SK-N-SH (cell line): ENCODE measurements at regions not wholly inside any gene's neighbourhood (a gene's known extent, or its start where the extent isn't known, plus 50 kb on each side); places are given as distances from the start of the nearest gene placed in this dataset.
"Not testable (repeated sequence)": the region's sequence is repeated elsewhere in the genome, so short reads cannot be mapped to it uniquely, and the experiment has no call there.

Source experiments
- CTCF ChIA-PET: fragments of 300-600, 350-600 bp; formaldehyde crosslinking; extraction: SDS; loops from one replicate; lab custom pipeline; 2021; lab: Yijun Ruan, JAX
- POLR2A ChIA-PET: fragments of 350-600 bp; sonication (Branson Sonifier 250); formaldehyde crosslinking; extraction: SDS; loops from one replicate; lab custom pipeline; 2020; ENCODE audit warnings: antibody characterized with exemption, inconsistent platforms; lab: Yijun Ruan, JAX
- DNase-seq: peaks from one replicate; pipeline ENCODE4 v3.0.0; 2012
- H2AFZ ChIP-seq: fragments of 200-600 bp; sonication (generic); 2 replicates; pipeline ENCODE4 v1.8.1; 2016; ENCODE audit warnings: antibody characterized with exemption, mild to moderate bottlenecking, low read depth
- H3F3A ChIP-seq: fragments of 200-600 bp; sonication (generic); replicated peaks from 2 replicates; pipeline ENCODE3; 2016; ENCODE audit warnings: antibody characterized with exemption, mild to moderate bottlenecking; ENCODE audit not compliant: insufficient read depth
- H3K27ac ChIP-seq, 2 experiments: fragments of 200-500 bp in 1 of 2; fragments of 200-600 bp in 1 of 2; sonication (Bioruptor generic) in 1 of 2; sonication (generic), shearing (Covaris generic) in 1 of 2; 2 replicates each; pipeline versions ENCODE4 v1.5.1 to v1.6.1; 2014 to 2016; ENCODE audit warnings: low read depth in 2 of 2, inconsistent platforms in 1 of 2, low read length in 1 of 2, mild to moderate bottlenecking in 1 of 2, mixed read lengths in 1 of 2
- H3K27me3 ChIP-seq: fragments of 200-600 bp; sonication (generic), shearing (Covaris generic); 2 replicates; pipeline ENCODE4 v1.6.1; 2016; ENCODE audit warnings: mixed run types; ENCODE audit not compliant: insufficient read depth
- H3K36me3 ChIP-seq, 2 experiments: fragments of 200-500 bp in 1 of 2; fragments of 200-600 bp in 1 of 2; sonication (Bioruptor generic) in 1 of 2; sonication (generic) in 1 of 2; replicated peaks in 1 of 2; 2 replicates each; pipeline versions ENCODE3 to v1.5.1; 2014 to 2016; ENCODE audit warnings: low read length in 1 of 2, mild to moderate bottlenecking in 1 of 2; ENCODE audit not compliant: insufficient read depth in 2 of 2, control insufficient read depth in 1 of 2
- H3K4me1 ChIP-seq, 2 experiments: fragments of 200-500 bp in 1 of 2; fragments of 200-600 bp in 1 of 2; sonication (Bioruptor generic) in 1 of 2; sonication (generic), shearing (Covaris generic) in 1 of 2; 2 replicates each; pipeline versions ENCODE4 v1.5.1 to v1.6.1; 2014 to 2016; ENCODE audit warnings: low read depth in 1 of 2, low read length in 1 of 2, mixed run types in 1 of 2; ENCODE audit not compliant: insufficient read depth in 2 of 2, control insufficient read depth in 1 of 2
- H3K4me2 ChIP-seq: fragments of 200-600 bp; sonication (generic), shearing (Covaris generic); 2 replicates; pipeline ENCODE4 v1.6.1; 2017; ENCODE audit warnings: mixed run types
- H3K4me3 ChIP-seq, 2 experiments: fragments of 200-500 bp in 1 of 2; fragments of 200-600 bp in 1 of 2; sonication (Bioruptor generic) in 1 of 2; sonication (generic), shearing (Covaris generic) in 1 of 2; 2 replicates each; pipeline versions ENCODE4 v1.5.1 to v1.8.1; 2014 to 2016; ENCODE audit warnings: low read depth in 2 of 2, inconsistent platforms in 1 of 2, low read length in 1 of 2, mild to moderate bottlenecking in 1 of 2, mixed read lengths in 1 of 2, moderate library complexity in 1 of 2
- H3K79me2 ChIP-seq: fragments of 200-600 bp; sonication (generic); 2 replicates; pipeline ENCODE4 v1.8.1; 2017; ENCODE audit warnings: mild to moderate bottlenecking; ENCODE audit not compliant: insufficient read depth
- H3K9ac ChIP-seq: fragments of 200-600 bp; sonication (generic); 2 replicates; pipeline ENCODE4 v1.6.1; 2017; ENCODE audit warnings: mixed run types
- H3K9me2 ChIP-seq: fragments of 200-600 bp; sonication (generic); 2 replicates; pipeline ENCODE4 v1.6.1; 2017; ENCODE audit warnings: mixed run types
- H3K9me3 ChIP-seq: fragments of 200-600 bp; sonication (generic); 2 replicates; pipeline ENCODE4 v1.6.1; 2017; ENCODE audit warnings: mixed run types, mild to moderate bottlenecking, moderate library complexity
- H4K20me1 ChIP-seq: fragments of 200-600 bp; sonication (generic); 2 replicates; pipeline ENCODE4 v1.6.1; 2017; ENCODE audit warnings: mild to moderate bottlenecking, mixed run types; ENCODE audit not compliant: insufficient read depth
- RAD21 ChIP-seq: IDR thresholded peaks from 2 replicates; pipeline ENCODE4 v1.6.1; 2012; ENCODE audit warnings: mild to moderate bottlenecking, low read length
- RFX5 ChIP-seq: IDR thresholded peaks from 2 replicates; pipeline ENCODE4 v1.6.1; 2012; ENCODE audit warnings: mild to moderate bottlenecking, improper control_type of control experiment, low read length
- RXRA ChIP-seq: IDR thresholded peaks from 2 replicates; pipeline ENCODE4 v1.4.0; 2012; ENCODE audit warnings: low read depth, mild to moderate bottlenecking, borderline replicate concordance
- SMC3 ChIP-seq: IDR thresholded peaks from 2 replicates; pipeline ENCODE4 v1.6.1; 2012; ENCODE audit warnings: low read depth, low read length, improper control_type of control experiment
- WGBS: methylation state at CpG from one replicate; pipeline ENCODE4 v1.1.6; 2017; ENCODE audit warnings: low lambda C conversion rate; 5-methylcytosine and 5-hydroxymethylcytosine counted together
- TF ChIP-seq, protein P1 (sequence below): fragments of 200-600 bp; sonication (generic); IDR thresholded peaks from 2 replicates; pipeline ENCODE4 v1.6.1; 2017; ENCODE audit warnings: antibody characterized with exemption, mild to moderate bottlenecking, moderate library complexity

DNA sequence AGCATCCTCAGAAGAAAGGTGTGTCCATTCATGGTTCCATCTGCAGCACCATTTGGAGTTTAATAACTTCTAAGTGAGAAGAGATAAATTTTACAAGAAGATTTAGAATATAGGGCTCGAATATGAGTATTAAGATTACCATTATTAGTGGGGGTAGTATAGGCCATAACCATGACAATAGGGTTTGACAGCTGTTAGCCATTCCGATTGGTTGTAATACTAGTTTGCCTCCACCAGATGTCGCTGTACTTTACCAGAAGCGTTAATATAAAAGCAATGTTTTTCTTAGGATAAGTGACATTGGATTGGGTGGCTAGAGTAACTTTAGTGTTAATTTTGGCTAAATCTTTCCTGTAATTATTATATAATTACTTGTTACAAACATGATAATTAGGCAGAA, 107.5 kb upstream of the SRD5A2 start:
- Histone ChIP-seq H3K4me3 (no peak overlapping the region), H3K4me1 (no peaks in the 10 kb centered on the region), H3K9ac (no peak overlapping the region), H3K9me2 (no peaks in the 10 kb centered on the region), H3K4me2 (no peak overlapping the region), H2AFZ (no peak overlapping the region), H3F3A (no peaks in the 10 kb centered on the region), H3K27ac (no peak overlapping the region), H3K36me3 (no peaks in the 10 kb centered on the region), H4K20me1 (no peaks in the 10 kb centered on the region), H3K79me2 (no peaks in the 10 kb centered on the region), H3K27me3 (no peaks in the 10 kb centered on the region)
- CTCF ChIA-PET = interaction anchor here (0.6 to 0.8 kb wide), 2 partner anchors 21 to 386 kb away, joined by 3 read pairs; no protein-coding TSS in a partner anchor
- 18% methylated on average over 4 of the region's 4 CpGs for WGBS
- POLR2A ChIA-PET = no interaction called here
- TF ChIP-seq, protein P1, sequence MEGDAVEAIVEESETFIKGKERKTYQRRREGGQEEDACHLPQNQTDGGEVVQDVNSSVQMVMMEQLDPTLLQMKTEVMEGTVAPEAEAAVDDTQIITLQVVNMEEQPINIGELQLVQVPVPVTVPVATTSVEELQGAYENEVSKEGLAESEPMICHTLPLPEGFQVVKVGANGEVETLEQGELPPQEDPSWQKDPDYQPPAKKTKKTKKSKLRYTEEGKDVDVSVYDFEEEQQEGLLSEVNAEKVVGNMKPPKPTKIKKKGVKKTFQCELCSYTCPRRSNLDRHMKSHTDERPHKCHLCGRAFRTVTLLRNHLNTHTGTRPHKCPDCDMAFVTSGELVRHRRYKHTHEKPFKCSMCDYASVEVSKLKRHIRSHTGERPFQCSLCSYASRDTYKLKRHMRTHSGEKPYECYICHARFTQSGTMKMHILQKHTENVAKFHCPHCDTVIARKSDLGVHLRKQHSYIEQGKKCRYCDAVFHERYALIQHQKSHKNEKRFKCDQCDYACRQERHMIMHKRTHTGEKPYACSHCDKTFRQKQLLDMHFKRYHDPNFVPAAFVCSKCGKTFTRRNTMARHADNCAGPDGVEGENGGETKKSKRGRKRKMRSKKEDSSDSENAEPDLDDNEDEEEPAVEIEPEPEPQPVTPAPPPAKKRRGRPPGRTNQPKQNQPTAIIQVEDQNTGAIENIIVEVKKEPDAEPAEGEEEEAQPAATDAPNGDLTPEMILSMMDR = peak; percentile 71
- peak; percentile 32; the same call in 1 of the 2 replicates for TF ChIP-seq RAD21
- no peak for TF ChIP-seq RFX5
- TF ChIP-seq, all 33 proteins: peak for 2
- H3K9me3 ChIP-seq = peaks cover 3% of the 10 kb centered on the region; the same call in 1 of the 2 replicates
- DNase-seq = no peak

DNA sequence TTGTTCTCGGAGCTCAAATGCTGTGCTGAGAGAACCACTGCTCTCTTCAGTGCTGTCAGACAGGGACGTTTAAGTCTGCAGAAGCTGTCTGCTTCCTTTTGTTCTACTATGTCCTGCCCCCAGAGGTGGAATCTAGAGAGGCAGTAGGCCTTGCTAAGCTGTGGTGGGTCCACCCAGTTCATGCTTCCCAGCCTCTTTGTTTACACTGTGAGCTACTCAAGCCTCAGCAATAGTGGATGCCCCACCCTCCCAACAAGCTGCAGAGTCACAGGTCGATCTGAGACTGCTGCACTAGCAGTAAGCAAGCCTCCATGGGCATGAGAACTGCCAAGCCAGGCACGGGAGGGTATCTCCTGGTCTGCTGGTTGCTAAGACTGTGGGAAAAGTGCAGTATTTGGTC, 102.8 kb upstream of the SRD5A2 start:
- H3K36me3 ChIP-seq, H3K9me3 ChIP-seq, DNase-seq, H2AFZ ChIP-seq, H3K9me2 ChIP-seq, H3K9ac ChIP-seq, H3K79me2 ChIP-seq, H3K4me2 ChIP-seq, H3K4me1 ChIP-seq, H3K4me3 ChIP-seq, H4K20me1 ChIP-seq, H3K27ac ChIP-seq, H3F3A ChIP-seq, H3K27me3 ChIP-seq, POLR2A ChIA-PET: not testable (repeated sequence)
- CTCF ChIA-PET = interaction anchor here (2.3 kb wide), 1 partner anchor 12 kb away, joined by 7 read pairs; no protein-coding TSS in a partner anchor
- 0% methylated on average over 3 of the region's 4 CpGs for WGBS

DNA sequence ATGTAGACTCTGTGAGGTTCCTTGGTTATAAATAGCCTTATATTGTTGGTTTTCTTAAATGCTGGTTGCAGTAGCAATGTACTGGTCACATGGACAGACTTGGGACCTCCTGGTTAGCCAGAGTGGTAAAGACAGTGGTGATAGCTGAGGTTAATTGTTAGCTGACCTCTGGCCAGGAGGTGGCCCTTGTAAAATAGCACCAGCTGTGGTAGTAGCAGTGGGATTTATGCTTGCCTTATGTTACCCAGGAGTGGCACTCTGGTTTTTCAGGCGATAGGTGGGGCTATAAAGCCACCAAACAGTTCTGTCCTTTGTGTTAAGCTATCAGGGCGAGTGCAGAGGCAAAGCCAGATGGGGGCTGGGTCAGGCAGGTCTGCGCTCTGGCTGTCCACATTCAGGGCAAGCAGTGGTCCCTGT, 94.8 kb upstream of the SRD5A2 start:
- H3K9me2 ChIP-seq = no peaks in the 10 kb centered on the region
- H3K79me2 ChIP-seq = no peaks in the 10 kb centered on the region
- no peaks in the 10 kb centered on the region for H3F3A ChIP-seq
- no peaks in the 10 kb centered on the region for H3K36me3 ChIP-seq
- H3K9ac ChIP-seq = no peak overlapping the region
- no peak overlapping the region for H3K4me3 ChIP-seq
- H3K9me3 ChIP-seq = no peaks in the 10 kb centered on the region
- no peaks in the 10 kb centered on the region for H4K20me1 ChIP-seq
- H3K27me3 ChIP-seq = no peaks in the 10 kb centered on the region
- H2AFZ ChIP-seq = no peak overlapping the region
- ChIA-PET CTCF (interaction anchor here (1.0 to 1.6 kb wide), 5 partner anchors 9 to 54 kb away, joined by 3 to 5 read pairs (median 4); no protein-coding TSS in a partner anchor), POLR2A (no interaction called here)
- TF ChIP-seq, protein P1 = 0 out of 2 replicates have a peak, but pooled peaks have one; percentile 8
- TF ChIP-seq RAD21 (peak; percentile 56), SMC3 (0 out of 2 replicates have a peak, but pooled peaks have one; percentile 13), RXRA (no peak)
- H3K27ac ChIP-seq = no peak overlapping the region
- 17% methylated on average over 3 of the region's 3 CpGs for WGBS
- H3K4me2 ChIP-seq = no peak overlapping the region
- H3K4me1 ChIP-seq = no peaks in the 10 kb centered on the region
- DNase-seq = no peak
